Mucosa of descending colon (tissue), 3 donors: ENCODE measurements at regions not wholly inside any gene's neighbourhood (a gene's known extent, or its start where the extent isn't known, plus 50 kb on each side); places are given as distances from the start of the nearest gene placed in this dataset.
"Not testable (repeated sequence)": the region's sequence is repeated elsewhere in the genome, so short reads cannot be mapped to it uniquely, and the experiment has no call there.

Source experiments
- ATAC-seq: fragments of 200-7000 bp; cut with Tn5 transposase; one replicate; pipeline ENCODE4 v1.9.1; 2020; ENCODE audit warnings: mild to moderate bottlenecking, moderate library complexity
- DNase-seq, 3 donors: peaks; one replicate each; pipeline ENCODE4 v3.0.0-alpha.2; 2020
- H3K36me3 ChIP-seq: fragments of 200-600 bp; one replicate; pipeline ENCODE4 v1.8.0; 2021; ENCODE audit warnings: low read depth, mild to moderate bottlenecking
- H3K4me1 ChIP-seq: fragments of 200-600 bp; one replicate; pipeline ENCODE4 v1.8.0; 2021; ENCODE audit warnings: low read depth, mild to moderate bottlenecking
- H3K4me3 ChIP-seq: fragments of 200-600 bp; one replicate; pipeline ENCODE4 v1.8.0; 2021; ENCODE audit warnings: mild to moderate bottlenecking
- H3K9me3 ChIP-seq: fragments of 200-600 bp; one replicate; pipeline ENCODE4 v1.8.0; 2021; ENCODE audit warnings: mild to moderate bottlenecking
- CTCF ChIP-seq: fragments of 200-600 bp; IDR thresholded peaks from one replicate; pipeline ENCODE4 v1.8.0; 2022; ENCODE audit warnings: antibody characterized with exemption, mild to moderate bottlenecking
- intact Hi-C, 2 donors: fragments of 100-400 bp; cut with DNase I in 1 of 2; cut with micrococcal nuclease in 1 of 2; formaldehyde crosslinking; loops; one replicate each; pipeline versions ENCODE4 v1.11.0 to v1.11.1; 2022; cut with DNase I, micrococcal nuclease
- donor health status: DM: no; HTN: no; CAD: no; lungs with moderate emphysema.
- donor health status: DM: no; HTN: no; CAD: no.
- donor health status: DM: no; HTN: yes; CAD: no.

DNA sequence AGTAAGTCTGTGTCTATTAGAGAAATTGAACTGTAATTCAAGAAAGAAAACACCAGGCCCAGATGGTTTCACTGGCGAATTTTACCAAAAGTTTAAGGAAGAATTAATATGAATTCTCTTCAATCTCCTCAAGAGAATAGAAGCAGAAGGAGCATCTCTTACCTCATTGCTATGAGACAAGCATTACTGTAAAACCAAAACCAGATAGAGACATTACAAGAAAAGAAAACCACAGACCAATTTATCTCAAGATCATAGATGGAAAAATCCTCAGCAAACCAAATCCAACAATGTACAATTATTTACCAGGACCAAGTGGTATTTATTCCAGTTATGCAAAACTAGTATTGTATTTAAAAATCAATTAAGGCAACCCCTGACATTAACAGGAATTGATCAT, 160.6 kb downstream of the LIPI start:
- no peak for TF ChIP-seq CTCF
- Histone ChIP-seq H3K9me3 (no peaks in the 10 kb centered on the region), H3K4me1 (no peaks in the 10 kb centered on the region), H3K36me3 (no peaks in the 10 kb centered on the region), H3K4me3 (no peak overlapping the region)
- DNase-seq (no peak), ATAC-seq (no peak)
- intact Hi-C loops: no loop called here

- H3K36me3 ChIP-seq: no peaks in the 10 kb centered on the region
- H3K9me3 ChIP-seq: no peaks in the 10 kb centered on the region
- no peak for TF ChIP-seq CTCF
- DNase-seq: no peak
- H3K4me3 ChIP-seq: no peak overlapping the region
- H3K4me1 ChIP-seq: no peaks in the 10 kb centered on the region
- ATAC-seq: no peak
- intact Hi-C loops: no loop called here
Measured at GRCh38 chr21:14046401-14046800, 164.4 kb downstream of the LIPI start.

DNA sequence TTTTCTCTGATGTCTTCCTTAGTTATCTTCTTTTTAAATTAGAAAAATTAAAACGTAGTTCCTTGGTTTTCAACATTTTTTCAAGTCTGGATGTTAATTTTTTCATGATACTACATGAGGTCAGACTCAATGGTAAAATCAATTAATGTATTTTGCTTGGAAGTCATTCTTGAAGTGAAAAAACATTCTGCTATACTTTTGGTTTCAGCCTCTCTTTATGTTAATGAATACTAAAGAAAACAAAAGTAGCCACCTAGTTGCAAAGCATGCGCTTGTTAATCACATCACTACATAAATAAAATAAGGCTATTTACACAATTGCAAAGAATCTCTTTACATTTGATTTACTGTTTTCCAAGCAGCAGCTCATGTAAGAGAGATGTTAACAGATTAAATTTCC, 170.4 kb downstream of the LIPI start:
- no peak for TF ChIP-seq CTCF
- H3K4me3 ChIP-seq: no peak overlapping the region
- no peaks in the 10 kb centered on the region for H3K9me3 ChIP-seq
- no peak for DNase-seq
- no peaks in the 10 kb centered on the region for H3K36me3 ChIP-seq
- no peak for ATAC-seq
- intact Hi-C loops: no loop called here
- H3K4me1 ChIP-seq: no peaks in the 10 kb centered on the region

- DNase-seq, H3K9me3 ChIP-seq, intact Hi-C loops, ATAC-seq, H3K4me1 ChIP-seq, H3K4me3 ChIP-seq, H3K36me3 ChIP-seq: not testable (repeated sequence)
Measured at GRCh38 chr21:14028619-14029018, 182.1 kb downstream of the LIPI start.

DNA sequence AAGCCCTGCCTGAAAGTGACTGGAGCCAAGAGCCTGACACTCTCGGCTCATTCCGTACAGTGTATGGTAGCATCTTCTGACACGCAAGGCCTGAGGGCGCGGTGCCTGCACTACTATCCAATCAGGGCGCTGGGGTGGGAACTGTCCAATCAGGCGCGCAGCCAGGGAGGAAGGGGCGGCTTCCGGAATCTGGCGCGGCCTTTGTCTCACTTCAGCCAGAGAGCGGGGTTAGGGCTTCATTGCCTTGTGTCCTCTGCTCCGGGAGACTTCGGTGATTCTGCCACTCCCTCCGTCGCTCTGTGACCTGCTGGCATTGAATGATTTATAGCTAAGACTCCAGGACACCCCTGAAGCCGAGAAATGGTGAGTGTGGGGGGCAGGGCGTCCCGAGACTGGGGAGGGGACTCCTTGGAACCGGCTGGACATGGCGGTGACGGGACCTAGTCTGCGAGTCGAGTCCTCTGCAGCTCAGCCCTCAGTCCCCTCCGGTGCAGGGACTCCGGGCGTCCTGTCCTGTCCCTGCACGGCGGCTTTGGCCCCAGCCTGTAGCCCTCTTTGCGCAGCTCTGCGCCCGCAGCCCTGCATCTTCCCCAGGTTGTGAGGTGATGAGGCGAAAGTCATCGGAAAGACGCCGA, 183.4 kb downstream of the LIPI start:
- DNase-seq (peak; percentile 88 to 90 (median 89)), ATAC-seq (peak; percentile 99)
- H3K36me3 ChIP-seq, H3K4me1 ChIP-seq, intact Hi-C loops, H3K4me3 ChIP-seq, H3K9me3 ChIP-seq: not testable (repeated sequence)

DNA sequence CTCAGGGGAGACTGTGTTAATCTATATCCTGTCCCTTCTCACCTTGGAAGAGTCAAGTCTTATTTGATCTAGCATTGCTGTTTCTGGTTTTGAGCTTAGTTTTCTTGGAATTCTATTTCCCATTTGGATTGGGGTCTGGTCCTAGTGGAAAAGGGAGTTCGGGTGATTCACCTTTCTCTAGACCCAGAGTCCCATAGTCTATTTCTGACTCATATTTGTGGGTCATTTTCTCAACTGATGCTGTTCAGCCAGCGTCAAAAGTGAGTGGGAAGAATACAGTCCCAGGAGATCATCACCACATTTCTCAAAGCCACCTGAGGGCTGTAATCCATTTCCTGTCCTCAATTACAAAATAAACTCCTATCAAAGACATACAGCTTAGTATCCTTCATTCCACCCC, 190.6 kb downstream of the LIPI start:
- H3K9me3 ChIP-seq, H3K4me1 ChIP-seq, H3K36me3 ChIP-seq, DNase-seq, intact Hi-C loops, ATAC-seq, H3K4me3 ChIP-seq: not testable (repeated sequence)

- H3K4me3 ChIP-seq, H3K36me3 ChIP-seq, H3K9me3 ChIP-seq, DNase-seq, ATAC-seq, H3K4me1 ChIP-seq, intact Hi-C loops: not testable (repeated sequence)
Measured at GRCh38 chr21:14015841-14016240, 194.9 kb downstream of the LIPI start.

GRCh38 chr21:14013623-14014498, 196.9 kb downstream of the LIPI start:
- H3K4me1 ChIP-seq, H3K36me3 ChIP-seq, H3K4me3 ChIP-seq, intact Hi-C loops, H3K9me3 ChIP-seq, DNase-seq: not testable (repeated sequence)
- peak; percentile 5 for ATAC-seq
